Thoracic aorta (tissue), 2 donors: ENCODE measurements at regions not wholly inside any gene's neighbourhood (a gene's known extent, or its start where the extent isn't known, plus 50 kb on each side); places are given as distances from the start of the nearest gene placed in this dataset.

Source experiments
- ATAC-seq: fragments of 150-250 bp; one replicate; pipeline ENCODE4 v1.8.0; 2017; ENCODE audit warnings: low read depth; ENCODE audit not compliant: insufficient number of reproducible peaks, low FRiP score
- DNase-seq: peaks from one replicate; pipeline ENCODE4 v3.0.0-alpha.2; 2020; ENCODE audit warnings: low spot score
- H3K27ac ChIP-seq, 2 donors: fragments of 200-600 bp; sonication (generic); 1 replicate in 1 of 2; 2 replicates in 1 of 2; pipeline ENCODE4 v1.5.1; 2016; ENCODE audit warnings: mild to moderate bottlenecking in 2 of 2, moderate library complexity in 2 of 2
- H3K27me3 ChIP-seq: fragments of 200-600 bp; sonication (generic); replicated peaks from 2 replicates; pipeline ENCODE4 v1.6.0; 2016; ENCODE audit warnings: mild to moderate bottlenecking; ENCODE audit not compliant: insufficient read depth
- H3K36me3 ChIP-seq: fragments of 200-600 bp; sonication (generic); one replicate; pipeline ENCODE4 v1.5.1; 2016
- H3K4me1 ChIP-seq, 2 donors: fragments of 200-600 bp; sonication (generic); 1 replicate in 1 of 2; 2 replicates in 1 of 2; pipeline versions ENCODE4 v1.5.1 to v1.6.0; 2016; ENCODE audit warnings: low read depth in 2 of 2, mild to moderate bottlenecking in 1 of 2; ENCODE audit not compliant: control insufficient read depth in 1 of 2
- H3K4me3 ChIP-seq: fragments of 200-600 bp; sonication (generic); 2 replicates; pipeline ENCODE4 v1.5.1; 2016; ENCODE audit warnings: mild to moderate bottlenecking
- H3K9me3 ChIP-seq: fragments of 200-600 bp; sonication (generic); 2 replicates; pipeline ENCODE4 v1.5.1; 2016
- TF ChIP-seq, protein P1 (sequence below): fragments of 200-600 bp; sonication (generic); IDR thresholded peaks from one replicate; pipeline ENCODE4 v1.5.1; 2019; ENCODE audit warnings: antibody characterized with exemption

GRCh38 chr10:36720895-36721294, 404.5 kb upstream of the ANKRD30A start:
- no peaks in the 10 kb centered on the region for H3K9me3 ChIP-seq
- no peak overlapping the region for H3K4me3 ChIP-seq
- no peaks in the 10 kb centered on the region for H3K36me3 ChIP-seq
- no peak for DNase-seq
- no peaks in the 10 kb centered on the region for H3K27me3 ChIP-seq
- TF ChIP-seq, protein P1, sequence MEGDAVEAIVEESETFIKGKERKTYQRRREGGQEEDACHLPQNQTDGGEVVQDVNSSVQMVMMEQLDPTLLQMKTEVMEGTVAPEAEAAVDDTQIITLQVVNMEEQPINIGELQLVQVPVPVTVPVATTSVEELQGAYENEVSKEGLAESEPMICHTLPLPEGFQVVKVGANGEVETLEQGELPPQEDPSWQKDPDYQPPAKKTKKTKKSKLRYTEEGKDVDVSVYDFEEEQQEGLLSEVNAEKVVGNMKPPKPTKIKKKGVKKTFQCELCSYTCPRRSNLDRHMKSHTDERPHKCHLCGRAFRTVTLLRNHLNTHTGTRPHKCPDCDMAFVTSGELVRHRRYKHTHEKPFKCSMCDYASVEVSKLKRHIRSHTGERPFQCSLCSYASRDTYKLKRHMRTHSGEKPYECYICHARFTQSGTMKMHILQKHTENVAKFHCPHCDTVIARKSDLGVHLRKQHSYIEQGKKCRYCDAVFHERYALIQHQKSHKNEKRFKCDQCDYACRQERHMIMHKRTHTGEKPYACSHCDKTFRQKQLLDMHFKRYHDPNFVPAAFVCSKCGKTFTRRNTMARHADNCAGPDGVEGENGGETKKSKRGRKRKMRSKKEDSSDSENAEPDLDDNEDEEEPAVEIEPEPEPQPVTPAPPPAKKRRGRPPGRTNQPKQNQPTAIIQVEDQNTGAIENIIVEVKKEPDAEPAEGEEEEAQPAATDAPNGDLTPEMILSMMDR = no peak
- no peak for ATAC-seq
- H3K27ac ChIP-seq = no peak overlapping the region
- H3K4me1 ChIP-seq = no peaks in the 10 kb centered on the region

DNA sequence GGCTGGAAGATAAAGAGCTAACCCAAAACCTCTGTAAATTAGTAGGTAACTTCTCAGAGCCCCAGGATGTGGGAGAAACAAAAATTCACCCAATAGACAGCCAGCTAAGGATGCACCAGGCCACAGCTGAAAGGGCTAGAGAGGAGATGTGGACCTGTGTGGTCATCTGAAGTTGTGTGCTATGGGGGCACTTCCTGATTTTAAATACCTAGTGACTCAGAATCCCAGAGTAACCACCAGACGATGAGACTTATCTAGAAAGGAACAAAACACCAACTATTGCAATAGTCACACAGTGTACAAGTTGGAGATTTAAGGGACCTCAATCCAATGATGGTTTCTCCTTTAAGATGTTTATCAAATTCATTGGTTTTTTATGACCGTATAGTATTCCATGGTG, 408.3 kb upstream of the ANKRD30A start:
- DNase-seq = no peak
- Histone ChIP-seq H3K27ac (no peak overlapping the region), H3K4me1 (no peaks in the 10 kb centered on the region), H3K27me3 (no peaks in the 10 kb centered on the region), H3K4me3 (no peak overlapping the region), H3K36me3 (no peaks in the 10 kb centered on the region), H3K9me3 (no peaks in the 10 kb centered on the region)
- ATAC-seq = no peak
- TF ChIP-seq, protein P1 = no peak

- H3K4me3 ChIP-seq = no peak overlapping the region
- H3K4me1 ChIP-seq = no peaks in the 10 kb centered on the region
- no peak overlapping the region for H3K27ac ChIP-seq
- no peaks in the 10 kb centered on the region for H3K27me3 ChIP-seq
- ATAC-seq = no peak
- no peaks in the 10 kb centered on the region for H3K9me3 ChIP-seq
- H3K36me3 ChIP-seq = no peaks in the 10 kb centered on the region
- no peak for DNase-seq
- TF ChIP-seq, protein P1 = no peak
Measured at GRCh38 chr10:36716291-36716690, 409.1 kb upstream of the ANKRD30A start.

DNA sequence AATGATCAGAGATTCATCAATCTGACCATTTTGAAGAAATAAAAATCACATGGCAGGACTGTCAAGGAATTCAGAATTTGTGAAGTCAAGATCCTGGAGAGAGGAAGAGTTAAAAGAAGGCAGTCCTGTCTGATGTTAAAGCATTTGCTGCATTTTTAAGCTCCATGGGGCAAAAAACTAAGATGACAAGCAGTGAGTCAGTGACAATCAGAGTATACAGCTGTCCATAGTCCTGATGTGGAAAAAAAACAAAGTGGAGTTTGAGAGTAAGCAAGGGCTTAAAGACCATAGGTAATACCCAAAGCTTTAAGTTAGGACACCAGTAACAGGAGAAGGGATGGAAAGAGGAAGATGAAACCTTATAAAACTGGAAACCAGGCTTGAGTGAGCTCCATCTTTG, 412.7 kb upstream of the ANKRD30A start:
- H3K27me3 ChIP-seq = no peaks in the 10 kb centered on the region
- H3K9me3 ChIP-seq = no peaks in the 10 kb centered on the region
- H3K36me3 ChIP-seq = no peaks in the 10 kb centered on the region
- no peak overlapping the region for H3K4me3 ChIP-seq
- DNase-seq (no peak), ATAC-seq (no peak)
- no peaks in the 10 kb centered on the region for H3K4me1 ChIP-seq
- no peak overlapping the region for H3K27ac ChIP-seq
- TF ChIP-seq, protein P1 = no peak

- DNase-seq (no peak), ATAC-seq (no peak)
- no peaks in the 10 kb centered on the region for H3K36me3 ChIP-seq
- TF ChIP-seq, protein P1 = no peak
- H3K4me3 ChIP-seq = no peak overlapping the region
- no peaks in the 10 kb centered on the region for H3K9me3 ChIP-seq
- no peaks in the 10 kb centered on the region for H3K27me3 ChIP-seq
- H3K4me1 ChIP-seq = no peaks in the 10 kb centered on the region
- H3K27ac ChIP-seq = no peak overlapping the region
Measured at GRCh38 chr10:36711361-36711760, 414.0 kb upstream of the ANKRD30A start.
